Hematopoietic multipotent progenitor cell treated with erythropoietin and hydrocortisone succinate and interleukin-3 and kit ligand, for 17 days (in vitro differentiated cells): ENCODE measurements at regions not wholly inside any gene's neighbourhood (a gene's known extent, or its start where the extent isn't known, plus 50 kb on each side); places are given as distances from the start of the nearest gene placed in this dataset.

Experiments used
- DNase-seq: peaks from one replicate; pipeline ENCODE4 v3.0.0-alpha.2; 2015; ENCODE audit warnings: low spot score

DNA sequence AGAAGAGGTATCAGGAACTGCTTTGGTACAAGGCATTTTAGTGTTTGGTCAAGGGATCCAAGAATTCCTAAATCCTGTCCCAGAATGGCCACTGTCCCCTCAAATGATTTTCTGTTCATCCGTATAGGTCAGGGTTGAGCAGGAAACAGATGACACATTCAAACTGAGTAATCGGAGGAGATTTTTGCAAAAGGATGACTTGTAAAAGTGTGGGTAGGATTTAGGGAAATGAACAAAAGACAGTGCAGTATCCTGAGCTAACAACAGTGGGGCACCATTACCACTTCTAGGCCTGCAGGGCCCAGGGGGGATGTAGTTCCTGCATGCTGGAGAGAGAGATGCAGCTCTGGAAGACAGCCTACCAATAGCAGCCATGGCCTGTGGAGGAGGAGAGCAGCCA lies 290.1 kb downstream of the ZSWIM6 start:
- DNase-seq: no peak

DNA sequence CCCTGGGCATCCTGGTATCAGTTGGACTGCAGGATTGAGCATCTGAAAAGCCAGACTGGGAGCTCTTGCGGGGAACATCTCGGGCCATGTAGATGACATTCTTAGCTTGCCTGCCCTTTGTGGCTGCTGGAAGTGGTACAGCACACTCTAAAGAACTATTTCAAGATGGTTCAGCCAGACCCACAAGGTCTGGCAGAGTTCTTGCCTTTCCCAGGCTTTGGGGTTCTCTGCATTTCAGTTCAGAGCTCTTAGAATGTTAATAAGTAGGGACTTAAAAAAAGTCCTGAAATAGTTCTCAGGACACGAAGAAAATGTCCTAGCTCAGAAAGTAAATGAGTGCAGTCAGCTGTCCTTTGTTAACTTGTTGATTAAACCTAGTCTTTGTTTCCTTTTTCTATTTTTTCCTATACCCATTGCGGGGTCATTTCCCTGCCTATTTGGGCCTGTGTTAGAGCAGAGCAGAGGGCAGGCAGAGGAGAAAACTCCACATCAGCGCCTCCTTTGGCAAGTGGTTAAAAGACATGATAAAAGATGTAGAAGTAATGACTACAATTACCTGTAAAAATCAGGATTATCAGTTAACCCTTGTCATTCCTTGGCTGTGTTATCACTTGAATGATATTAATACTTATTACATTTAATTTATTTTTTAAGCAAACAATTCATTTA lies 291.5 kb downstream of the ZSWIM6 start:
- DNase-seq: no peak

DNA sequence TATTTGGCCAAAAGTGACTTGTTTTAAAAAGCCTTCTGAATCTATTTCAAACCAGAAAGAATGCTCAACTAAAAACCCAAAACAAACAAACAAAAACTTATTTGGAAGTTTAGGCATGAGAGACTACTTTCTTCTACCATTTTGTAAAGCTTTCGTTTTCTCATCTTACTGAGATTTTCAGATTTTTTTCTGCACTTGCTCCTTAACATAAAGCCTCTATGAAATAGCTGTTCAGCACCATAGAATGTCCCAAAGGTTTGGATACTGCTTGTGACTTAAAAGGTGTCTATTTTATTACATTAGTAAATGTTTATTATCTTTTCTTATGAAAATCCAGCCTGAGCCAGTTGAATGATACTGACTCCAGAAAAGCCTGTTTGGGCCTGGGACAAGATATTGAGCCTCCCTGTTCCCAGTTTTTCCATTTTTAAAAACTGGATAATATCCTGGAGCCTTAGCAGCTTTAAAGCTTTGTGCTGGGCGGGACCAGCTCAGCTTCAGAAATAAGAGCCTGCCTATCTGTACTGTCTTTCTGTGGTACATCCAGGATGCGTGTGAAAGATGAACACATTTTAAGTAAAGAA lies 292.6 kb downstream of the ZSWIM6 start:
- no peak for DNase-seq

DNA sequence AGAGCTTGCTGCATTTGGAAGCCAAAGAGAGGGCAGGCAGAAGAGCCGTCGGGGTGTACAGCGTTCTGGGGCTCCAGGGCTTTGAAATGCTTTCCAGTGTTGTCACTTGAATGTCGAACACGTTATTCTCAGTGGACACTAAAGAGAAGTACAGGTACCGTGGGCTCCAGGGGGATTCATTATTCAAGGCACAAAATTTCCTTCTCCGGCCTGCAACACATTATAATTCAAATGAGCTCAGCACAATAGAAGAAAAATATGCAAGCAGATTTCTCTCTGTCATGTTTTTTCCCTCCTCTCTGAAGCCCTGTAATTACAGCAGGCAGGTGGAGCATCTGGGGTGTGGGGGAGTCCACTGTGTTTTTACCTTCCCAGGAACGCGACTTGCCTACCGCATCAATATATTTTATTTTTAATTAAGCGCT lies 293.1 kb downstream of the ZSWIM6 start:
- DNase-seq: no peak

DNA sequence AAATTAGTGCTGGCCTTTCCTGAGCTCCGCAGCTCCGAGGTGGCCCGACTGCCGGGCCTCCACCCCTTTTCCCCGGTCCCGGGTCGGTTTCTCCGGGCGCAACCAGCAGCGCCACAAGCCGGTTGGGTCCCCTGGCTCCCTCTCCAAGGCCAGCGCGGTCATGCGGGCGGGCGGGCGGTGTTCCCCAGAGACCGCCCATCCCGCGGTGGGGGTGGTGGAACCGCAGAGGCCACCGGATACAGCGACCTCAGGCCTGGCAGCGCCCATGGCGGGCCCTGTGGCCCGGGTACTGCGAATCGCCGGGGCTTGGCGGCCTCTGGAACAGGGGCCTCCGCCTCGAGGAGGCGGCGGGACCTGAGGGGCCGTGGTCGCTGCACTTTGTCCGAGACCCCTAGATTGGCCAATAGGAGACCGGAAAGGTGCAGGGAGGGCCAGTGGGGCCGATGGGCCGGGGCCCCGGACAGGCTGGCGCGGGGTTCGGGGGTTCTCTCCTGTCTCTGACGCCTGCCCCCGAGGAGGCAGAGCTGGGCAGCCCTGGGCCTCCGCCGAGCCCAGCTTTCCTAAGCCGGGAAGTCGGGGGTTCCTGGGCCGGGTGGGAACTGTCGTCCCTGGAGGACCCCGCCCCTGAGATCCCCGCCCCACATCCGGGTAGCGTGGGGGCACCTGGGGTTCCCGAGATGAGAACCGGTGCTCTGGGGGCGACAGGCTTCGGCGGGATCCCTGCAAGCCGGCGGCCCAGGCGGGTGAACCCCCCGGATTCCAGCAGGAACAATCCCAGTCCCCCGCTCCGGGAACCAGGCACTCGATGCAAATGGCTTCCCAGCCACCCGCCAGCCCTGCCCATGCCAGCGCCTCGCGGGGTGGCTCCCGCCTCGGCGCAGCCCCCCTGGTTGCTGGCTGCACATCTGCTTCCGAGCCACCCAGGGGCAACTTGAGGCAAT lies 293.9 kb downstream of the ZSWIM6 start:
- no peak for DNase-seq

DNA sequence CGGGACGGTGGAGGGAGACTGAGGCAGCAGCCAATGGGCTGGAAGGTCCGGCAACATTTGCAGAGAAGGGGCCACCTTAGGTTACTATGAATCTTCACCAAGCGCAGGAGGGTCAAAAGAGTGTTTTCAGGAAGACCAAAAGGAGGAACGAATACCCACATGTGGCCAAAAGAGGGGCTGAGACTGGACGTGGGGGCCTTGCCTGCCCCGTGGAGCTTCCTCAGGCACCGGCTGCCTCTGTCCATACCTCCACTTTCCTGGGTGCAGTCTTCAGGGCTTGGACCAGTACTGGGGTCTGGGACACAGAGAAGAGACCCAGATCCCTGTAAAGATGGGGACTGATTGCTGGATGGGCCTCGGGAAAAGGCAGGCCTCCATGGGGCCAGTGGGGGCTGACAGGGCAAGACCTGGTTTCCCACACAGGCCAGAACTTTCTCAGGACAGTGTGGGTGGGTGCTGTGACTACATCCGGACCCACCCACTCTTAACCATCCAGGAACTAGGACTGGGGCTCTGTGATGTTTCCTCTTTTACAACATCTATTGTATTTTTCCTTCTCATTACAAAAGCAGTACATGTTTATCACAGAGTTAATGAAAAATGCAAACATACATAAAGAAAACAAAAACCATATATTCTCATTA lies 294.7 kb downstream of the ZSWIM6 start:
- DNase-seq: no peak

DNA sequence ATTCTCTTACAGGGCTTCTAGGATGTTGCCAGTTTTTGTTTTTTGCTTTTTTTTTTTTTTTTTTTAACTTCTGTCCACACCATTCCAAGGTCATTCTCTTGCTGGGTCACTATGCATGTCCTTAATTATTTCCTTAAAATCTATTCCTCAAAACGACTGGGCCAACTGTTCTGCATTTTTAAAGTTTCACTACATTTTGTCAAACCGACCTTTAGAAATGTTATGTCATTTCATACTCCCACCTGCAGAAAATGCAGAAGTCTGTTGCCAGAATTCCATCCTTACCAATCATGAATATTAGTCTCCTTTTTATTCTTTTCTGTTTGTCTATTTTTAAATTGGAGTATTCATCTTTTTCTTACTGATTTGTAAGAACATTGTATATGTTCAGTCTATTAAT lies 295.5 kb downstream of the ZSWIM6 start:
- no peak for DNase-seq

DNA sequence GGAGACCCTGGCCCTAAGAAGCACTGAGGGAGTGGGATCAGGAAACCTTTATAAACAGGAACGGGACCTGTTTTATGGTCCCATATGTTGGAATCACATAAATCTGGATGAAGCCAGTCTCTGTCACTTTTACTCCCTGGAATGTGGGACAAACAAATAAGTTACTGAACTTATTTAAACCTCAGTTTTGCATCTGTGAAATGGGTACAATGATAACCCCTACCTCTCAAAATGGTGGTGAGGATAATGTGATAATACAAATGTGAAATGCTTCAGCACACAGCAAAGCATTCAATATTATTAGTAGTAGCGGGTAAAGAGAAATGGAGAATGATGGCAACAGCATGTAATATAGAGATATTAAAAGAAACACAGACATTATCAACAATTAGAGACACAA lies 298.9 kb downstream of the ZSWIM6 start:
- DNase-seq: no peak

DNA sequence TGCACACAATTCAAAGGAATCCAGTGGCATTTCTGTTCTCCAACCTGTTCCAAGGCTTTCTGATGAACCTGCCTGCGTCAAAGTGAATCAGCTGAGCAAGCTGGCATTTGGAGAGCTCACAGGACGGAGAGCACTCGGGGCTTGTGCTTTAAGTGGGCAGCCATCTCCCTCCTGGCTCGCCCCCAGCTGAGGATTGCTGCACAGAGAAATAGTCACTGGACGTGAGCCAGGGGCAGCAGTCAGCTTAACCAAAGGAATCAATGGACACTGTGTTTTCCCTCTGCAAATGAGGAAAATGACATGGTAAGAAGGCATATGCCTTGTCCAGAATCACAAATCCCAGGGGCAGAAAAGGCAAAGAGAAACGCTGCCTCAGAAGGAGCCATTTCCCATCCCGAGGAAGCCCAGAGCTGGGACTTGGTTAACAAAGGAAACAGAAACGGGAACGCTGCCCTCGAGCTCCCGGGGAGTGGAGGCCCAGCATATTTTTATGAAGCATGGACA lies 299.4 kb downstream of the ZSWIM6 start:
- no peak for DNase-seq

DNA sequence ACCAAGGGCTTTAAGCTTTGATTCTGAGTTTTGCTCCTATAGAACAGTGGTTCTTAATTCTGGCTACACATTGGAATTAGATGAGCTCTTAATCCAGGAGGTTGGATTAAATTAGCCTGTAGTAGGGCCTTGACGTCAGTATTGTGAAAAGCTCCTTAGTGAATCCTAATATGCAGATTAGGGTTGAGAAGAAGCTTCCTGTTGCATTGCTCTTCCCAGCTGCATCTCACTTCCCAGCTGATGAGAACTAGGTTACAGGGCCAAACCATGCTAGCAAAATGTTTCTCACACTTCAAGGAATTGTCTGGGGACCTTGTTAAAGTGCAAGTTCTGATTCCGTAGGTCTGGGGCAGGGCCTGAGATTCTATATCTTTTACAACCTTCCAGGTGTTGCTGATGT lies 300.0 kb downstream of the ZSWIM6 start:
- no peak for DNase-seq

DNA sequence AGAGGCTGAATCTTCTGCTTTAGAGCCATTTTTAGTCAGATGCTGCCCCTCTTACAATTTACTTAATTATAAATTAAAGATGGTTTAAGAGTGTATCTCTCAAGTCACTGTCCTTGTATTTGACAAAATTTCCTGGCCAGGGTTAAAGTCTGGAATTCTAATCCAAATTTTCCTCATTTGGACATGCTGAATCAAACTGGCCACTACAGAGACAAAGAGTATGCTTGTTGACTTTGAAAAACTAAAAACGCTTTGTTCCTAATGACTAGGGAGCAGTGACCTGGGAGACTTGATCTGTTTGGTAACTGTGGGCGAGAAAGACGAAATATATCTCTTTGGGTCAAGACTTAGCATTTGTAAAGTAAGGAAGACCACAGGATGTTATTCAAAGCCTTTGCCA lies 303.2 kb downstream of the ZSWIM6 start:
- no peak for DNase-seq

DNA sequence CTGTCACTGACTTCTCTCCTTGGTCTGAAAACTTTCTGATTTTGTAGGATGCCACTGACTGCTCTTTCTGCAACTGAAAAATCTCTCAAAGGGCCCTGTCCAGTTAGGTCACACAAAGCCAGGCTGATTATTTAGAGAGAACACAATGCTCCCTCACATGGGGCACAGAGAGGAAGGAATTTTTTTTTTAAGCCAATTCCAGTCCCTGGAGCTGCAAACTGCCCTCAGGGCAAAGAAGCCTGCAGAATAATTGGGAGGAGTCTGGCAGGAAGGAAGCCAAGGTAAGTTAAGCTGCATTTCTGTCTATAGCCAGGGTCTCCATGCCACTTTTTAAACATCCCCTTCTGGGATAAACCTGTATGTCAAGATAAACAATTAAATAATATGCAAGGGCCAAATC lies 305.5 kb downstream of the ZSWIM6 start:
- DNase-seq: no peak

DNA sequence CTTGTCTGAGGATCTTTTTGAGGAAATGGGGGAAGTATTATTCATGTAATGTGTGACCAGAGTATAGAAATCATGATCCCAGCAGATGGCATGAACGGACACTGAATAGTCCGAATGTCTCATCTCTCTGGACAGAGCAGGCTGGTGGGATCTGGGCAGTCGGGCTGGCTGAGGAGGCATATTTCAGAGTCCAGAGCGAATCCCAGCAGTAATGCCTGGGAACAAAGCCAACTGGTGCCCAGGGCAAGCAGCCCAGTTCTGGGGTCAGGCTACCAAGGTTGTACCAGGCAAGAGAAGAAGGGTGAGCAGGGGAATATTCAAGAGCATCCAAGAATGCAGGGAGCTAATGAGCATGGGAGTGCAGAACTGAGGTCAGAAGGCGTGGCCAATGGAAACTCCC lies 306.4 kb downstream of the ZSWIM6 start:
- DNase-seq: no peak

DNA sequence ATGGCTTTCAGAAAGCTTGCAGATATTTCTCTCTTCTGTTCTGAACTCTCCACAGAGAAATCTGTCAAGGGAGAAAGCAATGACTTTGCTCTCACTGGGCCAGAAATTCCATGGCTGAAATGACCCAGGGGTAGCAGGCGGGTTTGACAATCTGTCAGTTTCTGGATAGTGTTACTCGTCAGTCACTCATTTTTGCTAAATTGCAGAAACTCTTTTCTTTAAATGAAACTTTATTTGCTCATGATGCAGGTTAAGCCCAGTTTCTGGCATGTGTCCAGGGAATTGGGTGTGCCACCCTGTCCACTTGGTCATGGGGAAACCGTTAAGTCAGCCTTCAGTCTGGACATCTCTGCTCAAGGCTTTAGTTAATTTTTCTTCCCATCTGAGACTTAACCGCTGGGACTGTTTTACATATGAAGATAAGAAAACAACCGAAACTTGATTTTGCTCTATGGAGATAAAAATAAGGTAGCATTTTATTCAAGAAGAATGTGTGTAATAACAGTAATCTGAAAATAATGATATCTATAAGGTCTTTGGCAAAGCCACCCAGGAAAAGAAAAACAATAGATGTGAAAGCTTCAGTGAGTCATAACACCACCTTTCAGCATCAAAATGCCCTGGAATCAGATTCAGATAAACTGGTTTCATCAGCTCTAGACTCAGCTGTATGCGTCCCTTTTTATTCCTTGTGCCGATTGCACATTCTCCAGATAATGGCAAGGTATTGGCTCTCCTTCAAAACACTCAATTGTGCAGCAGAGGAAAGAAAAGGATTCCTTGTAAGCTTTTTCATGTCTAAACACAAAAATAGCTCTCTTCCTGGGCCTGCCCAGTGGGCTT lies 308.3 kb downstream of the ZSWIM6 start:
- no peak for DNase-seq

DNA sequence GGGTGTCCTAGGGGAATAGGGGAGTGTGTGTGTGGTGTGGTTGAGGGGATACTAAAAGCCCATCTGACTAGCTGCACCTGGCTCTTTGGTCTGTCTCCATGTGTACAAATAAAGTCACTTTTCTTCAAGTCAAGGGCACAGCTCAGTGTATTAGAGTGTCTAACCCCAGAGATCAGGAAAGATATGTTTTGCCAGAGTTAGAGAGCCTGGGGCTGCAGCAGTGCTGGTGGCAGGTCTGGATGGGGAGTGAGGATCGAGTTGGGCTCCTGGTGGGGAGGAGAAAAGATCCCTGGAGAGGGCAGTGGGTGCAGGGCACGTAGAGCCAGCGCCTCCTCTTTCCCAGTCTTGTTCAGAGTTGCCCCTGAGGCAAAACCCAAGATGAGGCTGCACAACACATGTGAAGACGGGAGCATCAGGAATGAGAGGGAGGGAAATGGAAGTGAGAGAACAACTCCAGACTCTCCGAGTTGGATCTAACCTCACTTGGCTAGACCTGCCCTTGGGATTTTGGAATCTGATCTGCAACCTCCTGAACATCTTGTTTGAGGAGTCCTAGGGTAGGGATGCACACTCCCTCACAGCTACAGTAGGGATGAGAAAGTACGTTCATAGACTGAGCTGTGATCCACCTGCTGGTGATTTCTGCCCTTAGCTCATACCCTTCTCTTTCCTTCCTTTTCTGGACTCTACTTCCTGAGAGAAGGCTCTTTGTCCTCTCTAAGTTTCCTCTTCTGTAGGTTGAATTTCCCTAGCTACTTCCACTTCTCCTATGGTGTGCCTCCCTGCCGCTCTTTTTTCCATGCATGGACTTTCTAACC lies 309.9 kb downstream of the ZSWIM6 start:
- no peak for DNase-seq

DNA sequence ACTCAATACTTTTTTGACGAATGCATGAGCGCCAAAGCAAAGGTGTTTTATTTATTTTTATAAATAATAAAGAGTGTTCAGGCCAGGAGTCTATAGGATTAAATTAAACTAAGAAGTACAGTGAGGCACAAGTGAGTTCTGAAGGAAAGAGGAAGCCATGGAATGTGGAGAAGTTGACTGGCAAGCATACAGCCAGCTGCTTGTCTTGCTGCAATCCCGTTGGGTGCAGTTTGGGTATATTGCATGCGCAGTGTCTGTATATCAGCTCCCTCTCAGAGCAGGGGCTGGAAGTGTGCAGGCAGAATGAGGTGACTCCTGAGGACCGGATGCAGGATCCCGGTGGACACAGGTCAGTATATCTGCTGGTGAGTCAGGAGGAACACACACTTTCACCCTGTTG lies 315.6 kb downstream of the ZSWIM6 start:
- no peak for DNase-seq

DNA sequence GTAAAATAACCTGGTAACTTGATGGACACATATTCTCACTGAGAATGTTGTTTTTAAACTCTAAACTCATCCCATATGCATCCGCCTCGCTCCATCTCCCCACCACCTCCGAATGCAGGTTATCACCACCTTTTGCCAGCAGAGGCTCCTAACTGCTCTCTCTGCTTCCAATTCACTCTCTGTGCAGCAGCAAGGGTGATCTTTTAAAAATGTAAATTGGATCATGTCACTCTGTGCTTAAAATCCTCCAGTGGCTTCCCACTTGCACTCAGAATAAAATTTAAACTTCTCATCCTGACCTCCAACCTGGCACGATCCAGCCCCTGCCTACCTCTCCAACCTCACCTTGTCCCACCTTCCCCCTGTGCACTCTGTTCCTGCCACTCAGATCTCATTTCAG lies 317.2 kb downstream of the ZSWIM6 start:
- no peak for DNase-seq

DNA sequence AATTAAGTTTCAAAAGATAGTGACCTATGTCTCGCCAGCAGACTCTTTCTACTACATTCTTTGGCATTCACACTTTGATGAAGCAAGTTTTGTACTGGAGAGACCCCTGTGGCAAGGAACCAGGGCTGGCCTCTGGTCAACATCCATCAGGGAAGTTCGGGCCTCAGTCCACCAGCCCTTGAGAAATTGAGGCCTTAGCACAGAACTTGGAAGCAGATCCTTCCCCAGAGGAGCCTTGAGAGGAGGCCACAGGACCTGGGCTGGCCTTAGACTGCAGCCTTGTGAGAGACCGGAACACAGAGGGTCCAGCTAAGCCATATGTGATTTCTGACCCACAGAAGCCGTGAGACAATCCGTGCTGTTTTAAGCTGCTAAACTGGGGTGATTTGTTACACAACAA lies 317.9 kb downstream of the ZSWIM6 start:
- DNase-seq: no peak

DNA sequence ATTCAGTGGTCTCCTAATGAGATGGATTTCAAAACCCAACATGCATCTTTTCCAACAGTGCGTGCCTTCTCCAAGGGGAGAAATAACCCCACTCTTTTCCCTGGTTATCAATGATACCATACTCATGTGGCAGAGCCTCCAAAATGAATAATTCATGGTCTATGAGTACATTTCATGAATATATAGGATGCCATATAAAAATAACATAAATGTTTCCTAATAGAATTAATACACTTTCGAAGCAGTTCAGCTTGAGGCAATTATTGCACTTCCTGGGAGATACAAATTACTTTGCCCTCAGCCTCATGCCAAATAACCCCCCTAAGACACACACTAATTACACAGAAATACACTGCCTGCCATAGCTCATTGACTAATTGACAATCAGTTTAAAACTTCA lies 318.6 kb downstream of the ZSWIM6 start:
- no peak for DNase-seq

DNA sequence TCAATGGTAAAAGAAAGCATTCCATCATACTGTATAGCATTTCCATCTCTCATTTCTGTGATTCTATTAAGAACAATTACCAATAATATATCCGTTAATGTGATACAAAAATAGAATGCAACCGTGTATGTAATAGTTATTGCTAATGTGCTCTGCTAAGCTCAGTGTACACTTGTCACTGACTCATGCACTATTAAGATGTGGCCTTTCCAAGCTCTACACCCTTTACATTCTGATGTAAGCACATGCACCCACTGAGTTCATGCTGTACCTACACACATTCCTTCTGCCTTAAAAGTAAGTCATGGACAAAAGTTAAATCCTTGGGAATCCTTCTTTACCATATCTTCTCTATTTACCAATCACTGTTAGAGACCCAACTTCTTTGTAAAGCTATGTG lies 319.1 kb downstream of the ZSWIM6 start:
- DNase-seq: no peak

DNA sequence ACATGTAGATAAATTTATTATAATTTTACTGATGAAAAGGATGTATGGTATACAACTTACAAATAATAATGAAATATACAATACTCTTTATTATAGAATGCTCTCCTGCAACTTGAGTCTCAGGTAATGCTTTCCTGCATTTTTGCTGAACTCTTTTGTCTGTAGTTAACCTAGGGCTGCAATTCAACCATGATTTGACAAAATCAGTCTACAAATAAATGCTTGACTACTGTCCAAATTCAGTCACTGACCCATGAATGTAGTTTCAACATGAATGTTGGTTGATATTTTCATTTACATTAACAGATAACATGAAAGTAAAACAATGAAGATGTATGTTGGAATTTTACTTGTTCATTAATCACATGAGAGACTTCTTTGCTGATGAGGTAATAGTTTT lies 320.9 kb downstream of the ZSWIM6 start:
- no peak for DNase-seq
